ENCODE measurements at regions not wholly inside any gene's neighbourhood (a gene's known extent, or its start where the extent isn't known, plus 50 kb on each side); places are given as distances from the start of the nearest gene placed in this dataset.

GRCh38 chr11:114818382-114818781 lies 140.1 kb downstream of the NXPE2 start (continued):
- no peak for TF ChIP-seq NRF1 (conservative IDR thresholded peaks at IDR 0.05; ENCODE audit: low read depth, low read length)

- ChIA-PET POLR2A (no interaction called here), SMC1A (ENCODE audit: uncharacterized antibody, unreplicated experiment) (no interaction called here), RAD21 (ENCODE audit: unreplicated experiment) (no interaction called here), CTCF (no interaction called here)
- H3K9ac ChIP-seq (ENCODE audit: control insufficient read depth, insufficient read depth, low read length) = no peak overlapping the region
- BruUV-seq (replicated peaks) = no TSS peak
- WGBS (ENCODE audit: insufficient coverage, insufficient replicate concordance, low lambda C conversion rate, missing lambda C conversion rate) = 2% methylated on average over 4 of the region's 4 CpGs
- peaks cover 0 to 1% of the 10 kb centered on the region in 2 experiments; a peak in 1 of 4 replicates for H3K27me3 ChIP-seq (replicated peaks in 1 of 2; ENCODE audit: control insufficient read depth in 2 of 2, insufficient read depth in 2 of 2, low read length in 1 of 2)
- no peak overlapping the region for H3K27ac ChIP-seq (ENCODE audit: control insufficient read depth, insufficient read depth)
- no peak overlapping the region for H2AFZ ChIP-seq (ENCODE audit: control insufficient read depth, low read depth, low read length)
- no peaks in the 10 kb centered on the region for H3K79me2 ChIP-seq (ENCODE audit: control insufficient read depth, insufficient read depth, low read length)
- H3K9me3 ChIP-seq (replicated peaks; ENCODE audit: control insufficient read depth, insufficient read depth, low read length) = no peaks in the 10 kb centered on the region
- DNase-seq (ENCODE audit: low read depth, low spot score) = no peak
- H3K4me3 ChIP-seq = no peak overlapping the region
- no peak overlapping the region for H3K4me2 ChIP-seq (ENCODE audit: control insufficient read depth, insufficient read depth)
- in situ Hi-C loops (cut with MboI) (no loop called here), intact Hi-C loops (cut with micrococcal nuclease; ENCODE audit: unreplicated experiment) (no loop called here)
- H3K36me3 ChIP-seq (ENCODE audit: control insufficient read depth in 2 of 2, insufficient read depth in 2 of 2, low read length in 1 of 2) = no peaks in the 10 kb centered on the region
- ATAC-seq = no peak
- H4K20me1 ChIP-seq (ENCODE audit: control insufficient read depth, insufficient read depth) = no peaks in the 10 kb centered on the region
- FAIRE-seq = no peak
- no peaks in the 10 kb centered on the region for H3K4me1 ChIP-seq (ENCODE audit: control insufficient read depth, insufficient read depth, low read length)
- TF ChIP-seq BRCA1 (IDR thresholded peaks at IDR 0.05; ENCODE audit: low read depth, low read length) (no peak), ZBTB4 (CRISPR knock-in tag; IDR thresholded peaks at IDR 0.05) (no peak), IKZF1 (conservative IDR thresholded peaks at IDR 0.05) (no peak), MYB (IDR thresholded peaks at IDR 0.05; ENCODE audit: borderline replicate concordance, low read depth, low read length) (no peak), CUX1 (IDR thresholded peaks at IDR 0.05; ENCODE audit: insufficient replicate concordance, low read depth, low read length) (no peak), KLF5 (IDR thresholded peaks at IDR 0.05; ENCODE audit: partially characterized antibody) (no peak), SPI1 (IDR thresholded peaks at IDR 0.05; ENCODE audit: borderline replicate concordance, insufficient read depth, low read depth, low read length) (no peak), SIX5 (IDR thresholded peaks at IDR 0.05; ENCODE audit: low read depth, low read length, severe bottlenecking) (no peak), TBL1XR1 (IDR thresholded peaks at IDR 0.05; ENCODE audit: low read depth, low read length) (no peak), SREBF2 (IDR thresholded peaks at IDR 0.05; ENCODE audit: low read length) (no peak), USF2 (IDR thresholded peaks at IDR 0.05; ENCODE audit: borderline replicate concordance, low read depth, low read length) (no peak), ZSCAN29 (IDR thresholded peaks at IDR 0.05) (no peak), PAX8 (IDR thresholded peaks at IDR 0.05) (no peak), MEF2B (IDR thresholded peaks at IDR 0.05; ENCODE audit: partially characterized antibody, poor library complexity, severe bottlenecking) (no peak)
Measured at GRCh38 chr11:114819028-114819427, 140.7 kb downstream of the NXPE2 start.

All from GM12878 (cell line).